Calu3 (cell line): ENCODE measurements at regions not wholly inside any gene's neighbourhood (a gene's known extent, or its start where the extent isn't known, plus 50 kb on each side); places are given as distances from the start of the nearest gene placed in this dataset.
"Not testable (repeated sequence)": the region's sequence is repeated elsewhere in the genome, so short reads cannot be mapped to it uniquely, and the experiment has no call there.

ENCODE experiments used
- BruUV-seq: library from RNA; stranded (reverse); fragments of 400-500 nt; replicated peaks from 2 replicates; lab custom pipeline; 2021; lab: Mats Ljungman, UMichigan
- CTCF ChIA-PET: fragments of 300-600 bp; sonication (Branson Sonifier 250); formaldehyde crosslinking; loops from one replicate; lab custom pipeline; 2022; ENCODE audit warnings: antibody characterized with exemption; lab: Charles Lee
- DNase-seq: peaks from one replicate; pipeline ENCODE4 v3.0.0; 2022
- H3K27ac Mint-ChIP-seq: one replicate; pipeline ENCODE4 v1.8.0; 2022; ENCODE audit warnings: mixed read lengths; ENCODE audit not compliant: unreplicated experiment
- H3K27me3 Mint-ChIP-seq: one replicate; pipeline ENCODE4 v1.8.0; 2022; ENCODE audit warnings: mixed read lengths; ENCODE audit not compliant: unreplicated experiment
- H3K36me3 Mint-ChIP-seq: one replicate; pipeline ENCODE4 v1.8.0; 2022; ENCODE audit warnings: mild to moderate bottlenecking, moderate library complexity, mixed read lengths; ENCODE audit not compliant: insufficient read depth, unreplicated experiment
- H3K4me1 Mint-ChIP-seq: one replicate; pipeline ENCODE4 v1.8.0; 2022; ENCODE audit warnings: mild to moderate bottlenecking, low read depth, mixed read lengths; ENCODE audit not compliant: unreplicated experiment
- H3K4me3 Mint-ChIP-seq: one replicate; pipeline ENCODE4 v1.8.0; 2022; ENCODE audit warnings: mild to moderate bottlenecking, low read depth, moderate library complexity, mixed read lengths; ENCODE audit not compliant: unreplicated experiment
- H3K9me3 Mint-ChIP-seq: one replicate; pipeline ENCODE4 v1.8.0; 2022; ENCODE audit warnings: low read depth, mixed read lengths; ENCODE audit not compliant: unreplicated experiment
- CTCF ChIP-seq: fragments of 200-600 bp; IDR thresholded peaks from one replicate; pipeline ENCODE4 v1.8.0; 2022; ENCODE audit warnings: antibody characterized with exemption; ENCODE audit not compliant: unreplicated experiment
- intact Hi-C: fragments of 100-400 bp; cut with micrococcal nuclease; formaldehyde crosslinking; loops from one replicate; pipeline ENCODE4 v1.10.0; 2022; ENCODE audit not compliant: unreplicated experiment

- Mint-ChIP-seq H3K27ac (no peak overlapping the region), H3K9me3 (peaks cover 6% of the 10 kb centered on the region), H3K27me3 (peaks cover 19% of the 10 kb centered on the region), H3K4me1 (no peaks in the 10 kb centered on the region), H3K36me3 (no peaks in the 10 kb centered on the region), H3K4me3 (no peak overlapping the region)
- intact Hi-C loops: no loop called here
- CTCF ChIA-PET: no interaction called here
- BruUV-seq: no TSS peak
- no peak for TF ChIP-seq CTCF
- no peak for DNase-seq
Measured at GRCh38 chr3:70684701-70685100, 372.3 kb upstream of the MDFIC2 start.

- CTCF ChIA-PET, H3K9me3 Mint-ChIP-seq, DNase-seq, H3K27ac Mint-ChIP-seq, H3K36me3 Mint-ChIP-seq, intact Hi-C loops, BruUV-seq, H3K4me1 Mint-ChIP-seq, H3K4me3 Mint-ChIP-seq: not testable (repeated sequence)
- H3K27me3 Mint-ChIP-seq: peaks cover 16% of the 10 kb centered on the region
Measured at GRCh38 chr3:70675810-70676209, 363.4 kb upstream of the MDFIC2 start.

GRCh38 chr3:70658513-70659310, 346.3 kb upstream of the MDFIC2 start:
- TF ChIP-seq CTCF: no peak
- DNase-seq: no peak
- Mint-ChIP-seq H3K4me3 (no peak overlapping the region), H3K27me3 (peaks cover 35% of the 10 kb centered on the region), H3K27ac (no peak overlapping the region), H3K9me3 (peaks cover 2% of the 10 kb centered on the region), H3K36me3 (no peaks in the 10 kb centered on the region), H3K4me1 (no peaks in the 10 kb centered on the region)
- CTCF ChIA-PET: no interaction called here
- intact Hi-C loops: no loop called here
- BruUV-seq: no TSS peak

GRCh38 chr3:70657454-70657853, 345.0 kb upstream of the MDFIC2 start:
- H3K4me3 Mint-ChIP-seq: no peak overlapping the region
- BruUV-seq: no TSS peak
- CTCF ChIA-PET: no interaction called here
- H3K36me3 Mint-ChIP-seq: no peaks in the 10 kb centered on the region
- no peak overlapping the region for H3K27ac Mint-ChIP-seq
- intact Hi-C loops: no loop called here
- peaks cover 35% of the 10 kb centered on the region for H3K27me3 Mint-ChIP-seq
- H3K9me3 Mint-ChIP-seq: peaks cover 2% of the 10 kb centered on the region
- no peak for DNase-seq
- no peak for TF ChIP-seq CTCF
- no peaks in the 10 kb centered on the region for H3K4me1 Mint-ChIP-seq

GRCh38 chr3:70647823-70648222, 335.4 kb upstream of the MDFIC2 start:
- no TSS peak for BruUV-seq
- no peaks in the 10 kb centered on the region for H3K9me3 Mint-ChIP-seq
- CTCF ChIA-PET: no interaction called here
- no peak overlapping the region for H3K27ac Mint-ChIP-seq
- TF ChIP-seq CTCF: no peak
- no peak for DNase-seq
- peaks cover 39% of the 10 kb centered on the region for H3K27me3 Mint-ChIP-seq
- H3K4me3 Mint-ChIP-seq: no peak overlapping the region
- no peaks in the 10 kb centered on the region for H3K4me1 Mint-ChIP-seq
- H3K36me3 Mint-ChIP-seq: no peaks in the 10 kb centered on the region
- intact Hi-C loops: no loop called here
